ENCODE measurements at regions not wholly inside any gene's neighbourhood (a gene's known extent, or its start where the extent isn't known, plus 50 kb on each side); places are given as distances from the start of the nearest gene placed in this dataset.
"Not testable (repeated sequence)": the region's sequence is repeated elsewhere in the genome, so short reads cannot be mapped to it uniquely, and the experiment has no call there.

DNA sequence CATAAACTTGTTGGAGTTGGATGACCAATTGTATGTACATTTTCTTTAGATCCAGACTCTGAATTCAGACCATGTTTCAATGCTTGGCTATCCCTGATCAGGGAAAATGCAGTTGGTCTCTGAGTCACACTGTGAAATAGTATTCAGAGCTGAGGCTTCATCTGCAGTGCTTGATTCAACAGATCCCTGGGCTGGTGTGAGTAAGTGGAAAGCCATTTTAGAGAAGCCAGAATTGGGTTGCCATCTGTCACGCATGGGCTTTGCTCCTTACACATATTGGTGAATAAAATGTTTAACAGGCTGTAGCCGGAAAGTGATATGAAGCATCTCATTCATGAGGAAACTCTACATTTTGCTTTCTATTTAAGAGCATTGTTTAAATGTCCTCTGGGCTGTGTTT lies 50.0 kb upstream of the ACYP2 start:
- DNase-seq (ENCODE audit: low spot score): peak; percentile 48

DNA sequence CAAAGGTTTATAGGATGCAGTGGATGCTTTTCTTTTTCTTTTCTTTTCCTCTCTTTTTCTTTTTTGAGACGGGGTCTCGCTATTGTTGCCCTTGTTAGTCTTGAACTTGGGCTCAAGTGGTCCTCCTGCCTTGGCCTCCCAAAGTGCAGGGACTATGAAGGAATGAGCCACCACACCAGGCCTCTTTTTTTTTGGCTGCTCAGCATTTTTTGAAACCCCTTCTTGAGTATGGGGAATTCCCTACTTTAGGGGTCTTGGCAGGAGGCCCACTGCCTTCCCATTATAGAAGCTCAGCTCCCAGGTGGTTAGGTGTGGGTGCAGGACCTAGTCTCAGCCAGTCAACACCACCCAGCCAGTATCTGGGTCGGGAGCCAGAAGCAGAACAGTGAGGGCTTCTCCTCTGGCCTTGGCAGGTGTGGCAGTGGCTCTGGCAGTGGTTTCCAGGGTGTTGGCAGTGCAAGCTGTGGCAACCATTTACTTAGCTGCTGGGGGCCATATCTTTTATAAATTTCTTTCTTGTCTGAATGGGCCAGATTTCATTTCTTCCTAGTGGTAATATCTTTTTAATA lies 51.4 kb upstream of the ACYP2 start:
- no peak for DNase-seq (ENCODE audit: low spot score)

GRCh38 chr2:54062401-54062800 lies 53.0 kb upstream of the ACYP2 start:
- no peak for DNase-seq (ENCODE audit: low spot score)

- no peak for DNase-seq (ENCODE audit: low spot score)
These were observed 54.1 kb upstream of the ACYP2 start for GRCh38 chr2:54061272-54061671.

DNA sequence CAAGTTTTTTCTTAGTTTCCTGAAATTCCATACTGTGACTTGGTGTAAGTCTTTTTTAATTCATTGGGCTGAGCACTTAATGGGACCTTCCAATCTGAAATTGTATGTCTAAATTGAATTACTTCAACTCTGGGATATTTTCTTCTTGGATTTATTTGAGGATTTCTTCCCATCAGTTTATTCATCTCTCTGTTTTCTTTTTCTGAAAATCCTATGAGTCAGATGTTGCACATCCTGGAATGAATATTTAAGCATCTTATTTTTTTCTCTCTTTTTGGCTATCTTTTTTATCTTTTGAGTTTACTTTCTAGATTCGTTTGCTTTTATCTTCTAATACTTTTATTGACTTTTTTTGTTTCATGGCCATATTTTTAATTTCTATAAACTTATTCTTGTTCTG lies 55.4 kb upstream of the ACYP2 start:
- DNase-seq (ENCODE audit: low spot score): no peak

DNA sequence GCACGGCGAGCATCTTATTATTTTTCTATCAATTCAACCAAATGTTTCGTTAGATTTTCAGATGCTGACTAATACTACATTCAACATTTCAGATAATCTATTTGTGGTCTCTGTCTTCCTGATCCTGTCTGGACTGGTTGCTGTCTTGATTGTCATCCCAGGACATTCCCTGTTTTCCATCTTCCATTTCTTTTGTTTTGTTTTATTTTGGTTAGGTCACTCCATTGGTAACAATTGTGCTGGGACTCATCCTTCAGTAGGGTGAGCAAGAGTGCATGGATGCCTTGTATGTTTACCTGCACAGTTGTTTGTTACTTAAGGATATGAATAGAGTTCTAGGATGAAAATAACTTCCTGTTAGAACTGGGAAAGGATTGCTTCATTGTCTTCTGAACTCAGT lies 55.9 kb upstream of the ACYP2 start:
- DNase-seq (ENCODE audit: low spot score): no peak

DNA sequence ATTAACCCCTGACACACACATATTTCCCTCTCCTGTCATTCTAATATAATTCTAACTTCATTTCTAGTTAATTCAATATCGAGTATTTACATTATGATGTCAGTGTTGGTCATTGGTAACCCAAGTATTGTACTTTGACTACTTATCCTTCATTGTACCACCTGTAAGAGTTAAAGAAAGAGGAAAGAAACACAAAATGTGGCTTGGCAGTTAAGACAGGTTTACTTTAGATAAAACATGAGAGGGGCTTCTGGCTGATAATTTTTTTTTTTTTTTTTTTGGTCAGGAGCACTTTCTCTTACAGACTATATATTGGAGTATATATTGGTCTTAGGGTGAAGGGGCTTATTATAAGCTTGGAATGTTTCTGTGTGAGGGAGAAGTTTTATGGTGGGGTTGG lies 57.0 kb upstream of the ACYP2 start:
- DNase-seq (ENCODE audit: low spot score): no peak

GRCh38 chr2:54054774-54055173 lies 60.6 kb upstream of the ACYP2 start:
- DNase-seq (ENCODE audit: low spot score): no peak

DNA sequence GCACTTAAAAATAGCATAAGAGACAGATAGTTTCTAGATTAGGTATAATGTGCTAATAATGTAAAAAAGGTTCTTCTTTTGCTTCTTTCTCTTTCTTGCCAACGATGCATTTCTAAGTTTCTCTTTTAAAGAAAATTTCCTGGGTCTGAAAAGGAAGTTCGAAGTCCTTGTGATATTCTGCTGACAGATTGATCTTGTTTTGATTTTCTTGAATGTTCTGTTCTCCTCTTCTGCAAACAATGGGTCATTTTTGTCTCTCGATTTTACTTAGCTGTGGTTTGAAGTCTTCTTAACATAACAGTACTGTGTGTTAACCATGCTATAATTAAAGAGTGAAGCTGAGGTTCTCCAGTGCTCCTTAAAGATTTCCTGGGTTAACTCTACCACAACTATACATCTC lies 61.1 kb upstream of the ACYP2 start:
- DNase-seq (ENCODE audit: low spot score): no peak

DNA sequence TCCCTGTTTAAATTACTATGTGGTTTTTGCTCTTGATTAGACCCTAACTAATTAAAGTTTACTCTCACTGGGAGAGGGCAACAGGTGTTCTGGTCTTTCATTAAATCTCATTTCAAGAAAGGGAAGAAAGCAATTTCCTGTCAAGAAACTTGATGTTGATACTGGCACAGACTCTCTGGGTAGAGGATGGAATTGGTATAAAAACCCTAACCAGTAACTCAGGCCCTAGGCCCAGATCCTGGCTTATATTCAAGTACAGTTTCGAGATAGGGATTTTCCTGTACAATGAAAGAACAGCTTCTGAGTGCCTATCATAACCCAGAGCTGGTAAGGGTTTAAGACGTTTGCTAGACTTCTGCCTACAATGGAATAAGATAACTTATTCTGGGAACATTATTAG lies 61.6 kb upstream of the ACYP2 start:
- no peak for DNase-seq (ENCODE audit: low spot score)

DNA sequence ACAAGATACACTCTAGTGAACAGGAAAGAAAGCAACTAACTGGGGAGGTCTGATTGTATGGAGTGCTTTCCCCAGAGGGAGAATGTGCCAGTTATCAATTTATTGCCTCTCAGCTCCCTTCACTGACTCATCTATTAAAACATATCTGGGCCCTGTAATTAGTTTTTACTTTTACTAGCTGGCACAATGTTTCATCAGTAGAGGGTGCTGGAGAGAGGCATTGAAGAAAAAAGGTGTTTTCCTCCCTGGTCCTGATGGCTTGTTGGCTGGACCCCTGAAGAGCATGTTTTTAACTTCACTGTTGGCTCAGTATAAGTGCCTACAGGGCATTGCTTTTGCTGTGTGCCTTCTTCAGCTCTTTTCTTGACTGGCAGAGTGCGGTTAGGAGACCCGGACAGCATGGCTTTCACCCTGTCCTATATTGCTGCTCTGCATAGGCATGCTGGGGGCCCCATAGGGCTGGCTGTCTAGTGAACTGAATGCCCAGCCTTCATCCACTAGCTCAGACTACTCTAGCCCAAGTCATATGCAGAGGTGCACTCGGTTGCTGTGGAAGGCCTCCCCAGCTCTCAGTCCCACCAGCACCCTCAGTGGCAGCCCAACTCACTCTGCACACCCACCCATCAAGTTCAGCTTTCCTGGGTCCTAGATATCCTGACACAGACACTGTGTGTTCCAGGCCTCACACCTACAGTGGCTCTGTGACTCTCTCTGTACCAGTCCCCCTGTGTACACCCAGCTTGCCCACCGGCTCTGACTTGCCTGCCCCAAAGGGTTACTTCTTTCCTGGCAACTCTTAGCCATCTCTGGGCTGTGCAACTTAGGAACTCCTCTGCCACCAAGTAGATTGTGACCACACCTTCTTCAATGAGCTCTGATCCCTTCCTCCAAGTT lies 62.3 kb upstream of the ACYP2 start:
- peak; percentile 52 for DNase-seq (ENCODE audit: low spot score)

GRCh38 chr2:54050445-54050844 lies 65.0 kb upstream of the ACYP2 start:
- DNase-seq (ENCODE audit: low spot score): no peak

- DNase-seq (ENCODE audit: low spot score): no peak
These were observed 66.0 kb upstream of the ACYP2 start for GRCh38 chr2:54049365-54049764.

- not testable (repeated sequence) for DNase-seq (ENCODE audit: low spot score)
These were observed 66.5 kb upstream of the ACYP2 start for GRCh38 chr2:54048896-54049295.

GRCh38 chr2:54048117-54048785 lies 67.2 kb upstream of the ACYP2 start:
- DNase-seq (ENCODE audit: low spot score): no peak

DNA sequence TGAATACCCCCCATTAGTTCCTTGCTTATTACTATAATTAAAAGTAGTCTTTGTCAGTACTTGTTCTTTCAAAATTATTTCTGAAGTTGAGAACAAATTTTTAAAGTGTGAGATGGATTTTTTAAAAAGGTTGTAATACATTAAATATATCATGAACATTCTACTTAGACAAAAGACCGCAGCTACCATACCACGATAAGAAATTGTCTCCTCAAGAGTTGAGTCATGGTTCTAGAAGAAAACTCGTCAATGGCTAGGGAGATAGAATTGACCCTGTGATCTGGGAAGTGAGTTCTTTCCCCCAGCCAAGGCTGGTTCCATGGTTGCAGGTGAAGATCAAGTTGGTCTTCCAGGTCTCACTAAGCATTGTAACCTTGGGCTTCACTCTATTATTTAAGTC lies 67.8 kb upstream of the ACYP2 start:
- no peak for DNase-seq (ENCODE audit: low spot score)

DNA sequence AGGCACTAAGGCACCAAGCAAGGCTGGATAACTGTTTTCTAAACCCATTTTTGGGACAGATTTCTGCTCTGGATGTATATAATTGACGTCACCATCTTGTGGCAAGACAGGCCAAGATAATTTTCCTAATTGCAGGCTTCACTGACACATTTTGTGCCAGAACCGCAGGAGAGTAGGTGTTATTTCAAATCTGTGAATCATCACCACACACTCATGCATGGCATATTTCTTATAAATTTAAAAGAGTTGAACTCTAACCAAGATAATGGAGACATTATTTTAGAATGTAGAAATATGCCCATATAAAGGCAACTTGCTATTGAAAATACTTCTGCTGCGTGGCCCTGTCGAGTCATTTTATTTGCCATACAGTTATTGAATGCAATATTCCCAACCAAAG lies 68.3 kb upstream of the ACYP2 start:
- DNase-seq (ENCODE audit: low spot score): no peak

DNA sequence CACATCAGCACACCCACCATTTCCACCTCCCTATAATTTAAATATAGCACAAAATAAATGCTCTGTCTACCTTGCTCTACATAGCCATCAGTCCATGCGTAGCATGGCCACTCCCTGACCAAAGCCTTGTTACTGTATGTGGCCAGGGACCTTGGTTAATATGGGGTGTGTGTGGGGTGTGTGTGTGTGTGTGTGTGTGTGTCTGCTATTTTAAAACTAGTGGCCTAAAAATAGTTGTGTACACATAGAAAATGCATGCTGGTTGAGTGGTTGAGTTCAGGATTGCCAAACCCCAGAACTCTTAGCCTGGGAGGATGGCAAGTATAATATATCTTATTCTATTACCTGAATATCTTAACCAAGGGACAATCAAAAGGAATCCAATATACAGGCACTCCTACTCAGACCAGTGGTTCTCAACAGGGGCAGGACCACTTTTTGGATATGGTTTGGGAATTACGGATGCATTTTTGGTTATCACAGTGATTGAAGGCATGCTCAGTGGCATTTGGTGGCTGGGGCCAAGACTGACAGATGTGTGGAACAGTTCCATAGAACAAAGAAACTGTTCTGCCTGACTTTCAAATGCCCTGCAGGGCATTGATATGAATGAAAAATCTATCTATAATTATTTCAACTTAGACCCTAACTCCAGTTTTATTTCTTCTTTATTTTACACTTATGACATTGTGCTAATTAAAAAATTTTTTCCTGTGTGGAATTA lies 72.3 kb upstream of the PSME4 start:
- no peak for DNase-seq (ENCODE audit: low spot score)

DNA sequence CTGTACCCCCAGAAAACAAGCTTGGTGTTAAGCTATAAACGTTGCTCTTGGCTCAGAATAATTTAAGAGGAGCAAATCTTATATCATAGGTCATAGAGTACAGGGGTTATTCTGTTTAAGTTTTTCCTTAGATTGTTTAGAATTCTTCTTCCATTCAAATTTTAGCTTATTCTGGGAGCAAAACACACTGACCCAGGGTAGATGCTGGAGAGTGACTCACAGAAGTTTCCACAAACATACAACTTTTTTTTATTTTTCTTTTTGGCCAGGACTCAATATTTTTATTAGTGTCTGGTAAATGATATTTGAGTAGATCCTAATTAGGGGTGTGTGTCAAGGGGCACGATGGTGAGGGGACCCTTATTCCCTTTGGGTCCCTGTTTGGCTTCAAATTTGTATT lies 71.5 kb upstream of the PSME4 start:
- no peak for DNase-seq (ENCODE audit: low spot score)

DNA sequence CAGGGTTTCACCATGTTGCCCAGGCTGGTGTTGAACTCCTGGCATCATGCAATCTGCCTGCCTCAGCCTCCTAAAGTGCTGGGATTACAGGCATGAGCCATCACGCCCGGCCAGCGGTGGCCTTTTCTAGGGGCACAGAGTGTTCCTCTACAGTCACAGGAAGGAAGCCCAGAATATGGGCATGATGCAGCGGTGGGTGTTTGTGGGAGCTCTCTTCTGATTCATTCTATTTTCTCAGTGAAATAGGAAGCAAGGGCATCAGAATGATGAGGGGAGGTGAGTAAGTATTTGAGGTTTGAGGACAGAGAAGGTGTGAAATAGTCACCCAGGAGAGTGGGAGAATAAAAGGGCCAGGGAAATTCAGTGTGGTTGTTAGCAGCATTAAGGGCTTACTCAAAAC lies 70.3 kb upstream of the PSME4 start:
- DNase-seq (ENCODE audit: low spot score): peak; percentile 30

- no peak for DNase-seq (ENCODE audit: low spot score)
These were observed 69.9 kb upstream of the PSME4 start for GRCh38 chr2:54040685-54041084.

DNA sequence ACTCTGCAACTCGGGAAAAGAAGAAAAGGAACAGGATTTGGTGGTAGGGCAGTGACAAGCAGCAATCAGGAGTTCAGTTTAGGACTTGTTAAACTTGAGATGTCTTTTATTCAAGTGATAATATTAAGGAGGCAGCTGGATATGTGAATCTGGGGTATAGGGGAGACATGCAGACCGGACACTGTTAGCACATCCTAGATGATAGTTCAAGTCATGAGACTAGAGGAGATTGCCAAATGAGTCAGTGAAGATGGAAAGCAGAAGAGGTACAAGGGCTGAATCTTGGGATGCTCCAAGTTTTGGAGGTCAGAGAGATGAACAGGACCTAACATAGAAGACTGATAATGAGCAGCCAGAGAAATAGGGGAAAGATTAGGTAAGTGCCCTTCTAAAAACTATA lies 69.5 kb upstream of the PSME4 start:
- DNase-seq (ENCODE audit: low spot score): no peak

GRCh38 chr2:54038835-54039234 lies 68.0 kb upstream of the PSME4 start:
- DNase-seq (ENCODE audit: low spot score): no peak
